K562 (cell line): ENCODE measurements at regions not wholly inside any gene's neighbourhood (a gene's known extent, or its start where the extent isn't known, plus 50 kb on each side); places are given as distances from the start of the nearest gene placed in this dataset.
A peak's percentile ranks its signal among the peaks of the same experiment; 100 is the strongest.

Source experiments
- BCOR ChIP-seq: fragments of 450-650 bp; IDR thresholded peaks from 2 replicates; pipeline ENCODE4 v1.6.1; 2016
- CAMTA2 ChIP-seq: fragments of 250-450 bp; sonication (Bioruptor Pico); conservative IDR thresholded peaks from 2 replicates; pipeline ENCODE4 v1.5.1; 2022
- HDAC2 ChIP-seq: fragments of 450-650 bp; IDR thresholded peaks from 2 replicates; pipeline ENCODE4 v1.6.1; 2016; ENCODE audit warnings: mild to moderate bottlenecking
- NCOA2 ChIP-seq, 2 experiments: fragments of 450-650 bp; IDR thresholded peaks; 2 replicates each; pipeline ENCODE4 v1.6.1; 2018; ENCODE audit warnings: mild to moderate bottlenecking in 2 of 2, moderate library complexity in 1 of 2; ENCODE audit not compliant: partially characterized antibody in 2 of 2
- NFATC3 ChIP-seq: fragments of 450-650 bp; IDR thresholded peaks from 2 replicates; pipeline ENCODE4 v1.6.1; 2017; ENCODE audit warnings: mild to moderate bottlenecking
- NFE2L1 ChIP-seq: fragments of 450-650 bp; IDR thresholded peaks from 2 replicates; pipeline ENCODE4 v1.6.1; 2016; ENCODE audit warnings: missing genetic modification characterization, low read depth, mild to moderate bottlenecking, missing compliant biosample characterization, moderate library complexity, borderline replicate concordance
- RBM22 ChIP-seq: fragments of 200-400 bp; formaldehyde crosslinking; IDR thresholded peaks from 2 replicates; pipeline ENCODE4 v1.6.1; 2018; ENCODE audit warnings: low read length, low read depth; ENCODE audit not compliant: poor library complexity, severe bottlenecking
- THRAP3 ChIP-seq: fragments of 450-650 bp; IDR thresholded peaks from 2 replicates; pipeline ENCODE4 v1.6.1; 2016; ENCODE audit warnings: mild to moderate bottlenecking, inconsistent platforms, borderline replicate concordance
- ZNF133 ChIP-seq: fragments of 250-450 bp; sonication (Bioruptor Pico); IDR thresholded peaks from 2 replicates; pipeline ENCODE4 v1.4.0; 2020; ENCODE audit warnings: mild to moderate bottlenecking
- ZNF445 ChIP-seq: fragments of 250-450 bp; sonication (Bioruptor Pico); IDR thresholded peaks from 2 replicates; pipeline ENCODE4 v1.4.0; 2020; ENCODE audit warnings: low read depth, mild to moderate bottlenecking, moderate library complexity
- TF ChIP-seq, protein P1 (sequence below), 2 experiments: fragments of 450-650 bp in 1 of 2; IDR thresholded peaks; 2 replicates each; pipeline ENCODE4 v1.6.1; 2011 to 2017; ENCODE audit warnings: low read depth in 2 of 2, antibody characterized with exemption in 1 of 2, borderline replicate concordance in 1 of 2, low read length in 1 of 2, mild to moderate bottlenecking in 1 of 2, mixed read lengths in 1 of 2; ENCODE audit not compliant: control insufficient read depth in 1 of 2
- TF ChIP-seq, protein P2 (sequence below): sonication (generic); formaldehyde crosslinking; IDR thresholded peaks from 2 replicates; pipeline ENCODE4 v1.8.0; 2022; ENCODE audit warnings: missing genetic modification reagents, mild to moderate bottlenecking, moderate library complexity, borderline replicate concordance
- TF ChIP-seq, protein P3 (sequence below): fragments of 150-350 bp; conservative IDR thresholded peaks from 2 replicates; pipeline ENCODE4 v1.6.1; 2014; ENCODE audit warnings: low read length
- TF ChIP-seq, protein P4 (sequence below): fragments of 250-450 bp; sonication (Bioruptor Pico); IDR thresholded peaks from 2 replicates; pipeline ENCODE4 v1.5.0; 2021
- TF ChIP-seq, protein P5 (sequence below): IDR thresholded peaks from 2 replicates; pipeline ENCODE4 v1.6.1; 2016; ENCODE audit warnings: missing genetic modification characterization, missing compliant biosample characterization
- TF ChIP-seq, protein P6 (sequence below), 2 experiments: fragments of 450-650 bp in 1 of 2; sonication (generic) in 1 of 2; formaldehyde crosslinking; conservative IDR thresholded peaks; 2 replicates each; pipeline versions ENCODE4 v1.4.0 to v1.8.1; 2020 to 2022; ENCODE audit warnings: mild to moderate bottlenecking in 1 of 2, missing genetic modification reagents in 1 of 2

DNA sequence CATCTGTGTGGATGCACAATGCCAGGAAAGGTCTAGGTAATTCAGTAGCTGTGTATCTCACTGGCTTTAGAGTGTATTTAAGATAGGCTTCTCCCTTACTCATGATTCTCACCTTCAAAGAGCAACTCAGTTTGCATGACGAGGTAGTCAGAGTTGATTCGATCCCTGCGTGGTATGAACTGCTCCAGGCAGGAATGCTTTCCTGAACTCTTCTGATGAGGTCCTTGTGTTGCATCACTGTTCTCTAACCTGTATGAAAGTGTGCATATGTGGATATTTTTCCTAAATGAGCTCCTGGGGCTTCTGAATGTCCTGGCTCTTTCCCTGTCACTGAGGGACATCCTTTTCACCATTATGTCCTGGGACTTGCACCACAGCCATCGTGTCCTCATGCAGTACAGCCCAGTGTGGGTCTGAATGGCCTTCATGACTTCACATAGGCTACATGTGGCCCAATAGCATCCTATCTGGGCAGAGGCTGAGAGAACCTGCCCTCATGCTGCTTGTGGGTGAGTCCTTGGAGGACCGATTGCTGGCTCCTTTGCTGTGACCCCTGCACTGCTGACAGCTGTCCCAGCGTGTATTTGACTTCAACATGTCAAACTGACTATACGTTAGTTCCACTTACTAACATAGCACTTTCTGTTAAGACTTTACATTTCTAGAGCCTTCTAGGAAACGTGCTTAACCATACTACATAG, 65.3 kb upstream of the WDR1 start (continued):
- TF ChIP-seq, protein P1, sequence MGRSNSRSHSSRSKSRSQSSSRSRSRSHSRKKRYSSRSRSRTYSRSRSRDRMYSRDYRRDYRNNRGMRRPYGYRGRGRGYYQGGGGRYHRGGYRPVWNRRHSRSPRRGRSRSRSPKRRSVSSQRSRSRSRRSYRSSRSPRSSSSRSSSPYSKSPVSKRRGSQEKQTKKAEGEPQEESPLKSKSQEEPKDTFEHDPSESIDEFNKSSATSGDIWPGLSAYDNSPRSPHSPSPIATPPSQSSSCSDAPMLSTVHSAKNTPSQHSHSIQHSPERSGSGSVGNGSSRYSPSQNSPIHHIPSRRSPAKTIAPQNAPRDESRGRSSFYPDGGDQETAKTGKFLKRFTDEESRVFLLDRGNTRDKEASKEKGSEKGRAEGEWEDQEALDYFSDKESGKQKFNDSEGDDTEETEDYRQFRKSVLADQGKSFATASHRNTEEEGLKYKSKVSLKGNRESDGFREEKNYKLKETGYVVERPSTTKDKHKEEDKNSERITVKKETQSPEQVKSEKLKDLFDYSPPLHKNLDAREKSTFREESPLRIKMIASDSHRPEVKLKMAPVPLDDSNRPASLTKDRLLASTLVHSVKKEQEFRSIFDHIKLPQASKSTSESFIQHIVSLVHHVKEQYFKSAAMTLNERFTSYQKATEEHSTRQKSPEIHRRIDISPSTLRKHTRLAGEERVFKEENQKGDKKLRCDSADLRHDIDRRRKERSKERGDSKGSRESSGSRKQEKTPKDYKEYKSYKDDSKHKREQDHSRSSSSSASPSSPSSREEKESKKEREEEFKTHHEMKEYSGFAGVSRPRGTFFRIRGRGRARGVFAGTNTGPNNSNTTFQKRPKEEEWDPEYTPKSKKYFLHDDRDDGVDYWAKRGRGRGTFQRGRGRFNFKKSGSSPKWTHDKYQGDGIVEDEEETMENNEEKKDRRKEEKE (IDR thresholded peaks at IDR 0.05; ENCODE audit: borderline replicate concordance in 1 of 2, control insufficient read depth in 1 of 2, low read depth in 2 of 2, low read length in 1 of 2) = no peak
- no peak for TF ChIP-seq HDAC2
- TF ChIP-seq, protein P2, sequence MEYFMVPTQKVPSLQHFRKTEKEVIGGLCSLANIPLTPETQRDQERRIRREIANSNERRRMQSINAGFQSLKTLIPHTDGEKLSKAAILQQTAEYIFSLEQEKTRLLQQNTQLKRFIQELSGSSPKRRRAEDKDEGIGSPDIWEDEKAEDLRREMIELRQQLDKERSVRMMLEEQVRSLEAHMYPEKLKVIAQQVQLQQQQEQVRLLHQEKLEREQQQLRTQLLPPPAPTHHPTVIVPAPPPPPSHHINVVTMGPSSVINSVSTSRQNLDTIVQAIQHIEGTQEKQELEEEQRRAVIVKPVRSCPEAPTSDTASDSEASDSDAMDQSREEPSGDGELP (CRISPR knock-in tag) = peak; percentile 42; the same call in 1 of the 2 replicates
- TF ChIP-seq, protein P3, sequence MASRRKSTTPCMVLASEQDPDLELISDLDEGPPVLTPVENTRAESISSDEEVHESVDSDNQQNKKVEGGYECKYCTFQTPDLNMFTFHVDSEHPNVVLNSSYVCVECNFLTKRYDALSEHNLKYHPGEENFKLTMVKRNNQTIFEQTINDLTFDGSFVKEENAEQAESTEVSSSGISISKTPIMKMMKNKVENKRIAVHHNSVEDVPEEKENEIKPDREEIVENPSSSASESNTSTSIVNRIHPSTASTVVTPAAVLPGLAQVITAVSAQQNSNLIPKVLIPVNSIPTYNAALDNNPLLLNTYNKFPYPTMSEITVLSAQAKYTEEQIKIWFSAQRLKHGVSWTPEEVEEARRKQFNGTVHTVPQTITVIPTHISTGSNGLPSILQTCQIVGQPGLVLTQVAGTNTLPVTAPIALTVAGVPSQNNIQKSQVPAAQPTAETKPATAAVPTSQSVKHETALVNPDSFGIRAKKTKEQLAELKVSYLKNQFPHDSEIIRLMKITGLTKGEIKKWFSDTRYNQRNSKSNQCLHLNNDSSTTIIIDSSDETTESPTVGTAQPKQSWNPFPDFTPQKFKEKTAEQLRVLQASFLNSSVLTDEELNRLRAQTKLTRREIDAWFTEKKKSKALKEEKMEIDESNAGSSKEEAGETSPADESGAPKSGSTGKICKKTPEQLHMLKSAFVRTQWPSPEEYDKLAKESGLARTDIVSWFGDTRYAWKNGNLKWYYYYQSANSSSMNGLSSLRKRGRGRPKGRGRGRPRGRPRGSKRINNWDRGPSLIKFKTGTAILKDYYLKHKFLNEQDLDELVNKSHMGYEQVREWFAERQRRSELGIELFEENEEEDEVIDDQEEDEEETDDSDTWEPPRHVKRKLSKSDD = no peak
- no peak for TF ChIP-seq CAMTA2
- no peak for TF ChIP-seq ZNF445 (CRISPR knock-in tag)
- TF ChIP-seq ZNF133 (CRISPR knock-in tag) = no peak
- TF ChIP-seq, protein P4, sequence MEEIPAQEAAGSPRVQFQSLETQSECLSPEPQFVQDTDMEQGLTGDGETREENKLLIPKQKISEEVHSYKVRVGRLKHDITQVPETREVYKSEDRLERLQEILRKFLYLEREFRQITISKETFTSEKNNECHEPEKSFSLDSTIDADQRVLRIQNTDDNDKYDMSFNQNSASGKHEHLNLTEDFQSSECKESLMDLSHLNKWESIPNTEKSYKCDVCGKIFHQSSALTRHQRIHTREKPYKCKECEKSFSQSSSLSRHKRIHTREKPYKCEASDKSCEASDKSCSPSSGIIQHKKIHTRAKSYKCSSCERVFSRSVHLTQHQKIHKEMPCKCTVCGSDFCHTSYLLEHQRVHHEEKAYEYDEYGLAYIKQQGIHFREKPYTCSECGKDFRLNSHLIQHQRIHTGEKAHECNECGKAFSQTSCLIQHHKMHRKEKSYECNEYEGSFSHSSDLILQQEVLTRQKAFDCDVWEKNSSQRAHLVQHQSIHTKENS (CRISPR knock-in tag) = no peak
- TF ChIP-seq NFATC3 = no peak
- TF ChIP-seq, protein P5, sequence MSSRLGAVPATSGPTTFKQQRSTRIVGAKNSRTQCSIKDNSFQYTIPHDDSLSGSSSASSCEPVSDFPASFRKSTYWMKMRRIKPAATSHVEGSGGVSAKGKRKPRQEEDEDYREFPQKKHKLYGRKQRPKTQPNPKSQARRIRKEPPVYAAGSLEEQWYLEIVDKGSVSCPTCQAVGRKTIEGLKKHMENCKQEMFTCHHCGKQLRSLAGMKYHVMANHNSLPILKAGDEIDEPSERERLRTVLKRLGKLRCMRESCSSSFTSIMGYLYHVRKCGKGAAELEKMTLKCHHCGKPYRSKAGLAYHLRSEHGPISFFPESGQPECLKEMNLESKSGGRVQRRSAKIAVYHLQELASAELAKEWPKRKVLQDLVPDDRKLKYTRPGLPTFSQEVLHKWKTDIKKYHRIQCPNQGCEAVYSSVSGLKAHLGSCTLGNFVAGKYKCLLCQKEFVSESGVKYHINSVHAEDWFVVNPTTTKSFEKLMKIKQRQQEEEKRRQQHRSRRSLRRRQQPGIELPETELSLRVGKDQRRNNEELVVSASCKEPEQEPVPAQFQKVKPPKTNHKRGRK = no peak
- TF ChIP-seq, protein P6, sequence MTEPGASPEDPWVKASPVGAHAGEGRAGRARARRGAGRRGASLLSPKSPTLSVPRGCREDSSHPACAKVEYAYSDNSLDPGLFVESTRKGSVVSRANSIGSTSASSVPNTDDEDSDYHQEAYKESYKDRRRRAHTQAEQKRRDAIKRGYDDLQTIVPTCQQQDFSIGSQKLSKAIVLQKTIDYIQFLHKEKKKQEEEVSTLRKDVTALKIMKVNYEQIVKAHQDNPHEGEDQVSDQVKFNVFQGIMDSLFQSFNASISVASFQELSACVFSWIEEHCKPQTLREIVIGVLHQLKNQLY (CRISPR knock-in tag; conservative IDR thresholded peaks at IDR 0.05) = no peak
- TF ChIP-seq THRAP3 = no peak
- TF ChIP-seq RBM22 = no peak
- no peak for TF ChIP-seq NFE2L1
- no peak for TF ChIP-seq NCOA2 (IDR thresholded peaks at IDR 0.05; ENCODE audit: partially characterized antibody in 2 of 2)
- no peak for TF ChIP-seq BCOR
